Loucy (cell line): ENCODE measurements at regions not wholly inside any gene's neighbourhood (a gene's known extent, or its start where the extent isn't known, plus 50 kb on each side); places are given as distances from the start of the nearest gene placed in this dataset.

Source experiments
- H2AFZ ChIP-seq: fragments of 200-600 bp; sonication (generic); 2 replicates; pipeline ENCODE4 v1.6.0; 2016; ENCODE audit warnings: antibody characterized with exemption, mild to moderate bottlenecking, low read length, moderate library complexity
- H3F3A ChIP-seq: fragments of 200-600 bp; 2 replicates; pipeline ENCODE4 v1.6.0; 2016; ENCODE audit warnings: antibody characterized with exemption, low read depth, mild to moderate bottlenecking
- H3K27me3 ChIP-seq: fragments of 200-600 bp; sonication (generic); 2 replicates; pipeline ENCODE4 v1.6.1; 2014; ENCODE audit warnings: low read length, mild to moderate bottlenecking; ENCODE audit not compliant: insufficient read depth, poor library complexity, severe bottlenecking
- H3K36me3 ChIP-seq: fragments of 200-600 bp; sonication (generic); 2 replicates; pipeline ENCODE4 v1.6.1; 2016; ENCODE audit warnings: low read length; ENCODE audit not compliant: insufficient read depth
- H3K4me1 ChIP-seq: fragments of 200-600 bp; sonication (generic); 2 replicates; pipeline ENCODE4 v1.5.1; 2014; ENCODE audit warnings: low read length, mild to moderate bottlenecking; ENCODE audit not compliant: insufficient read depth, poor library complexity, severe bottlenecking
- H3K4me2 ChIP-seq: fragments of 200-600 bp; sonication (generic); 2 replicates; pipeline ENCODE4 v1.6.0; 2014; ENCODE audit warnings: antibody characterized with exemption, low read length, low read depth, mild to moderate bottlenecking; ENCODE audit not compliant: poor library complexity, severe bottlenecking
- H3K4me3 ChIP-seq: fragments of 200-600 bp; sonication (generic); 2 replicates; pipeline ENCODE4 v1.5.1; 2014; ENCODE audit warnings: low read length, mild to moderate bottlenecking, mixed read lengths; ENCODE audit not compliant: poor library complexity, severe bottlenecking
- H3K79me2 ChIP-seq: fragments of 200-600 bp; sonication (generic); 2 replicates; pipeline ENCODE4 v1.6.1; 2014; ENCODE audit warnings: low read length; ENCODE audit not compliant: insufficient read depth
- H3K9ac ChIP-seq: fragments of 200-600 bp; sonication (generic); 2 replicates; pipeline ENCODE4 v1.6.0; 2014; ENCODE audit warnings: mild to moderate bottlenecking, low read depth, low read length, moderate library complexity; ENCODE audit not compliant: poor library complexity, severe bottlenecking
- H3K9me2 ChIP-seq: fragments of 200-600 bp; sonication (generic); replicated peaks from 2 replicates; pipeline ENCODE4 v1.6.1; 2016; ENCODE audit warnings: low read depth, low read length, mixed read lengths
- H3K9me3 ChIP-seq: fragments of 200-600 bp; sonication (generic); 2 replicates; pipeline ENCODE4 v1.6.1; 2014; ENCODE audit warnings: mild to moderate bottlenecking, antibody characterized with exemption, low read length, low read depth; ENCODE audit not compliant: insufficient read depth
- H4K20me1 ChIP-seq: fragments of 200-600 bp; sonication (generic); 2 replicates; pipeline ENCODE4 v1.6.0; 2014; ENCODE audit warnings: antibody characterized with exemption, low read length, mild to moderate bottlenecking; ENCODE audit not compliant: insufficient read depth, poor library complexity, severe bottlenecking
- CTCF ChIP-seq: fragments of 200-600 bp; sonication (generic); conservative IDR thresholded peaks from 2 replicates; pipeline ENCODE4 v1.5.1; 2014; ENCODE audit warnings: mild to moderate bottlenecking, antibody characterized with exemption, low read length
- EZH2phosphoT487 ChIP-seq: fragments of 200-600 bp; IDR thresholded peaks from 2 replicates; pipeline ENCODE4 v1.6.1; 2018; ENCODE audit warnings: antibody characterized with exemption, mild to moderate bottlenecking, moderate library complexity, borderline replicate concordance

GRCh38 chr4:125231661-125232060 is 83.1 kb upstream of the FAT4 start:
- no peak overlapping the region for H3K9ac ChIP-seq
- no peaks in the 10 kb centered on the region for H3K4me1 ChIP-seq
- H3K36me3 ChIP-seq, result no peaks in the 10 kb centered on the region
- no peak overlapping the region for H3K4me2 ChIP-seq
- no peak overlapping the region for H3K4me3 ChIP-seq
- H2AFZ ChIP-seq, result no peak overlapping the region
- H3F3A ChIP-seq, result no peaks in the 10 kb centered on the region
- no peak for TF ChIP-seq EZH2phosphoT487
- TF ChIP-seq CTCF, result no peak
- H3K79me2 ChIP-seq, result no peaks in the 10 kb centered on the region
- no peaks in the 10 kb centered on the region for H4K20me1 ChIP-seq
- H3K9me3 ChIP-seq, result no peaks in the 10 kb centered on the region
- no peaks in the 10 kb centered on the region for H3K9me2 ChIP-seq
- H3K27me3 ChIP-seq, result no peaks in the 10 kb centered on the region

DNA sequence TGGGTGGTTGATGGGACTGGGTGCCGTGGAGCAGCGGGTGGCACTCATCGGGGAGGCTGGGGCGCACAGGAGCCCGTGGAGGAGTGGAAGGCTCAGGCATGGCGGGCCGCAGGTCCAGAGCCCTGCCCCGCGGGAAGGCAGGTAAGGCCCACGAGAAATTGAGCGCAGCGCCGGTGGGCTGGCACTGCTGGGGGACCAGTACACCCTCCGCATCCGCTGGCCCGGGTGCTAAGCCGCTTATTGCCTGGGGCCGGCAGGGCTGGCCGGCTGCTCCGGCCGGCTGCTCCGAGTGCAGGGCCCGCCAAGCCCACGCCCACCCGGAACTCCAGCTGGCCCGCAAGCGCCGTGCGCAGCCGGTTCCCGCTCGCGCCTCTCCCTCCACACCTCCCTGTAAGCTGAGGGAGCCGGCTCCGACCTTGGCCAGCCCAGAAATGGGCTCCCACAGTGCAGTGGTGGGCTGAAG is 85.1 kb upstream of the FAT4 start:
- H3K4me1 ChIP-seq, result no peaks in the 10 kb centered on the region
- H3K9me2 ChIP-seq, result no peaks in the 10 kb centered on the region
- no peaks in the 10 kb centered on the region for H3F3A ChIP-seq
- H3K4me3 ChIP-seq, result no peak overlapping the region
- H2AFZ ChIP-seq, result no peak overlapping the region
- no peaks in the 10 kb centered on the region for H3K27me3 ChIP-seq
- no peaks in the 10 kb centered on the region for H3K36me3 ChIP-seq
- TF ChIP-seq CTCF (no peak), EZH2phosphoT487 (no peak)
- no peak overlapping the region for H3K9ac ChIP-seq
- H3K79me2 ChIP-seq, result no peaks in the 10 kb centered on the region
- no peaks in the 10 kb centered on the region for H3K9me3 ChIP-seq
- H4K20me1 ChIP-seq, result no peaks in the 10 kb centered on the region
- H3K4me2 ChIP-seq, result no peak overlapping the region

- TF ChIP-seq EZH2phosphoT487 (no peak), CTCF (no peak)
- Histone ChIP-seq H3K27me3 (no peaks in the 10 kb centered on the region), H3K4me3 (no peak overlapping the region), H4K20me1 (no peaks in the 10 kb centered on the region), H3K36me3 (no peaks in the 10 kb centered on the region), H3K9ac (no peak overlapping the region), H3K9me2 (no peaks in the 10 kb centered on the region), H3K4me2 (no peak overlapping the region), H3K79me2 (no peaks in the 10 kb centered on the region), H3K4me1 (no peaks in the 10 kb centered on the region), H3F3A (no peaks in the 10 kb centered on the region), H3K9me3 (no peaks in the 10 kb centered on the region), H2AFZ (no peak overlapping the region)
These were observed 88.9 kb upstream of the FAT4 start for GRCh38 chr4:125225806-125226205.
